ENCODE measurements at regions not wholly inside any gene's neighbourhood (a gene's known extent, or its start where the extent isn't known, plus 50 kb on each side); places are given as distances from the start of the nearest gene placed in this dataset.
"Not testable (repeated sequence)": the region's sequence is repeated elsewhere in the genome, so short reads cannot be mapped to it uniquely, and the experiment has no call there.

DNA sequence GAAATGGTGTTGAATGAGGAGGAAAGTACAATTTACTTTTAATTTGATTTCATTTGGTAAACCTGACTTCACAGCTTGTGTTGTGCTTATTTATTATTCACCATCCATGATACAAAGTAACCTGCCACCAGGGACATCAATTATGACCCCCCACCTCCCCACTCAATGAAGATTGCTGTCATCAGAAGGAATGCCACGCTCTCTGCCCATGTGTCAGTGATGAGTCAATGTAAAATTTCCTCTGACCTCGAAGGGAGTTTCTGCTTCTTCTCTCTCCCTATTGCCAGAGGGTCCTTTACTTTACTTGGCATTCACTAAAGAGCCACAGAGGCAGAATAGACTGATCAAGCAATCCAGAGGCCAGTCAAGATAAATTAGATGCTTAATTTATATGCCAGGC, 759.7 kb downstream of the CDH11 start:
- no peak for DNase-seq (ENCODE audit: low read depth, low spot score)

DNA sequence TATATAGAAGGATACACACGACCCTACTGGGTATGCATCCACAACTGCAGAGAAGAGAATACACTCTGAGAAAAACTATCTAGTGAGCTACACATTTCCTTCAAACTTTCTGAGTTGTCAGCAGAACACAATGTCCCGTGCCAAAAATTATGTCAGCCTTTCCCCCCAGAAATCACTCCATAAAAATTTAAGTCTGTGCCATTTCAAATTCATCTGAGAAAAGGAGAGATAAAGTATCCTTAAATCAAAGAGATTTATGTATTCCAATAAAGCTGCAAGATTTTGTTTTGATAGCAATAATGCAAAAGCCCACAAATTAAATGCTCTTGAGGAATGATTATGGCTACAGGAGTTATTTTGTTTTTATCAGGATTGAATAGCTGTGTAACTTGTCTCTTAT, 760.1 kb downstream of the CDH11 start:
- no peak for DNase-seq (ENCODE audit: low read depth, low spot score)

DNA sequence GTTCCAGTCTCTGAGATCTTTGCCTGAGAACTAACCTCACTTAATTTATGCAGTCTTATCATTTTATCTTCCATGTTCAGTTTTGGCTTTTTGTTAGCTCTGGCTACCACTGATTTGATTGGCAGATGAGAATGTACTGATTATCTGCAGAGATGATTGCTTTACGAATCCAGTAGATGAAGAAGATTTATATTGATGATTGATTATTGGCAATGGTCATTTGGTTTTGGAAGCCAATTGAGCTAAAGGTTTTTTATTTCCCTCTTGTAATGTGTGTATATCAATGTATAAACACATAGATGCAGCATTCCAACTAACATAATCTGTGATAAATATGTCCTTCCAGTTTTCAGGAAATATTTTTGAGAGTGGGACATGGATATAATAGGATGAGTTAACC, 763.6 kb downstream of the CDH11 start:
- no peak for DNase-seq (ENCODE audit: low read depth, low spot score)

DNA sequence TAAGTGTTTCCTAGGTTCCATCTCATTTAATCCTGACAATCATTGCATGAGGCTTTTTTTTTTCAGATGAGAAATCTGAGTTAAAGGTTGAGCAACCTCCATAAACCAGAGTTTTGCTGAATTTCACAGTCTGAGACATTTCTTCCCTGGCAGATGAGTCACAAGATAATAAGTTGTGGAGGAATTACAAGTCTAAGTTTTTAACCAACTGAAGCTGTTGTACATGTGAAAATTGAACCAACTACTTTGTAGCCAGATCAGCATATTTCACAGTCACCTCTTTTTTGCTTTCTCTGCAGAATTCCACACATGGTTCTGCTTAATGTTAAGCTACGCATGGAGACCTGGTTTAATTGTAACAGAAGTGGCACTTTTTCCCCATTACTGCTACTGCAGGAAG, 765.6 kb downstream of the CDH11 start:
- peak; percentile 31 for DNase-seq (ENCODE audit: low read depth, low spot score)

DNA sequence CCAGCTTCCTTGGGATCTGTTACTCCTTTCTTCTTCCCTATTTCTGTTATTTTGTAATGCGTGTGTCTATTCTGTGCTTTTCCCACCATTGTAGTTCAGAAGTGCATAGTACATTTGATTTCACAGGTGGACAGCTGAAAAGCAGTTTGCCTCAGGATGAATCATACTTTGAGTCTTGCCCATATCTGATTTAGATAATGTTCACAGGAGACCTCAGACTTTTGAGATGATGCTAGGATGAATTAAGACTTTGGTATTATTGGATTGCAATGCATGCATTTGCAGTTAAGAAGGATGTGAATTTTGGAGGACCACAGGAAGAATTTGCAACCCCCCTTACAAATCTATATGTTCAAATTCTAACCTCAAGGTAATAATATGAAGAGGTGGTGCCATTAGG, 769.6 kb downstream of the CDH11 start:
- no peak for DNase-seq (ENCODE audit: low read depth, low spot score)

DNA sequence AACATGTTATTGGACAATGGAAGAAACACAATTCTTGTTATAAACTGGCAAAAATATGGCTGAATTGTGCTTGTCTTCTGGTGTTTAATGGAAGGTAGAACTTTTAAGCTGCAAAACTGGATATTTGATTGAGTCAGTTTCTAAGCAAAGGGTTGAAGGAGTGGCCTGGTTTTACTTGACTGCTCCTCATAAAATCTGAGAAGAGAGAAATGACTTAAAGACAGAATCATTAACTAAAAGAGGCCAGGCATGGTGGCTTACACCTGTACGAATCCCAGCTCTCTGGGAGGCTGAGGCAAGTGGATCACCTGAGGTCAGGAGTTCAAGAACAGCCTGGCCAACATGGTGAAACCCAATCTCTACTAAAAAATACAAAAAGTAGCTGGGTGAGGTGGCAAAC, 770.7 kb downstream of the CDH11 start:
- no peak for DNase-seq (ENCODE audit: low read depth, low spot score)

DNA sequence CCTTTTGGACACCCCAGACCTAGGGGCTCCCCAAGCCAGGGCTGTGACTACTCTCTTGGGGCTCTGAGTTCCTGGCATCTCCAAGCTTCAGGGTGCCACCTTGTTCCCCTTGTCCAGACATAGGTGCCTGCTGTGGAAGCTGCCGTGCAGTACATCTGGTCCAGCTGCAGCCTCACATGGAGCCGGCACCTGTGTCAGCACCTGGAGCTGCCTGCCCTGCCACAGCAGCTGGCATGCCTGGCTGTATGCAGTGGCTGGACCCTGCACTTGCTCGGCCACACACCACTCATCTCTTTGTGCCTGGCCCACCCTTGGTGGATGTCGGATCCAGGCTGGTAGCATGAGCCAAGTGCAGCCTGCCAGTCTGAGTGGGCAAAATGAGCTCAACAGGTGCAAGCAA, 775.8 kb downstream of the CDH11 start:
- no peak for DNase-seq (ENCODE audit: low read depth, low spot score)

DNA sequence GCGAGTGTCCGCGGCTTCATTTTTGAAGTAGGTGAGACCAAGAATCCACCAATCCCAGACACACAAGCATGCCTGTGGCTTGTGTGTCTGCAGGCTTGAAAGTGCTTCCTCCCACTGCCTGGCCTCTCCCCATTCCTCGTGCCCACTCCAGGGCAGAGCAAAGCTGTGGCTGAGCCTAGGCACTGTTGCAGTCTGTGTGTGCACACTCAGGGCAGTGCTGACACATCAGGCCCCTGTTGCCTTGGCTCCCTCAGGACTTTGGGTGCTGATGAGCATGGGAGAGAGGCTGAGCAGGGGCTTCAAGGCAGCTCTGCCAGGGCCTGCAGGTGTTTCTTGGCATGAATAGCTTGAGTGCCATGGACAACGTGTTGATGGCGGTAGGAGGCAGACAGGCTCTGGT, 776.7 kb downstream of the CDH11 start:
- DNase-seq (ENCODE audit: low read depth, low spot score), result no peak

DNA sequence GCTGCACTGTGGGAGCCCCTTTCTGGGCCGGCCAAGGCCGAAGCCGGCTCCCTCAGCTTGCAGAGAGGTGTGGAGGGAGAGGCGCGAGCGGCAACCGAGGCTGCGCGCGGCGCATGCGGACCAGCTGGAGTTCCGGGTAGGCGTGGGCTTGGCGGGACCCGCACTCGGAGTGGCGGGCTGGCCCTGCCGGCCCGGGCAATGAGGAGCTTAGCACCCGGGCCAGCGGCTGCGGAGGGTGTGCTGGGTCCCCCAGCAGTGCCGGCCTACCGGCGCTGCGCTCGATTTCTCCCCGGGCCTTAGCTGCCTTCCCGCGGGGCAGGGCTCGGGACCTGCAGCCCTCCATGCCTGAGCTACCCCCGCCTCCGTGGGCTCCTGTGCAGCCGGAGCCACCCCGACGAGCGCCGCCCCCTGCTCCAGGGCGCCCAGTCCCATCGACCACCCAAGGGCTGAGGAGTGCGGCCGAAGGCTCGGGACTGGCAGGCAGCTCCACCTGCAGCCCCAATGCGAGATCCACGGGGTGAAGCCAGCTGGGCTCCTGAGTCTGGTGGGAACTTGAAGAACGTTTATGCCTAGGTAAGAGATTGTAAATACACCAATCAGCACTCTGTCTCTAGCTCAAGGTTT, 777.9 kb downstream of the CDH11 start:
- DNase-seq (ENCODE audit: low read depth, low spot score), result not testable (repeated sequence)

DNA sequence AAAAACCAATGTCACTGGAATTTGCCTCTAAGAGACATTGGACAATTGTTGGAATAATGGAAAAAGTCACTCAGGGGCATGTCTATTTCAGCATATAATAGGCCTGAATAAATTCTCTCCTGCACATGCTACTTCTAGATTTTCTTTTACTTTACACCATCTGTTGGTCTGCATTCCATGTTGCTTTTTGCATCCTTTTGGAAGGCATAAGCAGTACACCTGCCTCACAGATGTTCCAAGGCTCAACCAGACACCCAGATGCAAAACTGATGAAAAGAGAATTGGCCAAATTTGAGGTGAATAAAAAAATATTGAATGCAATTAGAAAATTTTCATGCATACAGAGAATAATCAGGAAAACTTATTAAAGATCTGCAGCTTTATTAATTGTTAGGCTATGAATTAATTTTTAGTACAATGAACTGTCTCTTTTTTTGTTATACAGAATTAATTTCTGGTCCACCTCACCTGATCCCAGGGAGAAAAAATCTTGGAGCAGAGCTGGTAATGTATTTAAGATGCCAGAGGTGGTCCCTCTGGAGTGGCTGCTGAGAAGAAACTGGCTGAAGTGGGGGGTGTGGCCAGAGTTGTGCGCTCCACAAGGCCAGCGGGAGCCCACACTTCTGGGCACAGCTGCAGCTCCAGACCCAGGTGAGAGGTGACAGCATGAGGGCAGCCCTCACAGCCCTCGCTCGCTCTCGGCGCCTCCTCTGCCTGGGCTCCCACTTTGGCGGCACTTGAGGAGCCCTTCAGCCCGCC, 778.6 kb downstream of the CDH11 start:
- DNase-seq (ENCODE audit: low read depth, low spot score), result no peak

DNA sequence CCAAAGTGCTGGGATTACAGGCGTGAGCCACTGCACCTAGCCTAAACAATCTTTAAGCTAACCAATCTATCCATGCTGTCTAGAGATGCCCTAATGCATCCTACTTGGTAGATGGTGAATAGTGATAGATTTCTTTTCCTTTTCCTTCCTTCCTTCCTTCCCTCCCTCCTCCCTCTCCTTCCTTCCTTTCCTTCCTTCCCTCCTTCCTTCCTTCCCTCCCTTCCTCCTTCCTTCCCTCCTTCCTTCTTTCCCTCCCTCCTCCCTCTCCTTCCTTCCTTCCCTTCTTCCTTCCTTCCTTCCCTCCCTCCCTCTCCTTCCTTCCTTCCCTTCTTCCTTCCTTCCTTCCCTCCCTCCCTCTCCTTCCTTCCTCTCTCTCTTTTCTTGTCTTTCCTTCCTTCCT, 780.5 kb downstream of the CDH11 start:
- not testable (repeated sequence) for DNase-seq (ENCODE audit: low read depth, low spot score)

DNA sequence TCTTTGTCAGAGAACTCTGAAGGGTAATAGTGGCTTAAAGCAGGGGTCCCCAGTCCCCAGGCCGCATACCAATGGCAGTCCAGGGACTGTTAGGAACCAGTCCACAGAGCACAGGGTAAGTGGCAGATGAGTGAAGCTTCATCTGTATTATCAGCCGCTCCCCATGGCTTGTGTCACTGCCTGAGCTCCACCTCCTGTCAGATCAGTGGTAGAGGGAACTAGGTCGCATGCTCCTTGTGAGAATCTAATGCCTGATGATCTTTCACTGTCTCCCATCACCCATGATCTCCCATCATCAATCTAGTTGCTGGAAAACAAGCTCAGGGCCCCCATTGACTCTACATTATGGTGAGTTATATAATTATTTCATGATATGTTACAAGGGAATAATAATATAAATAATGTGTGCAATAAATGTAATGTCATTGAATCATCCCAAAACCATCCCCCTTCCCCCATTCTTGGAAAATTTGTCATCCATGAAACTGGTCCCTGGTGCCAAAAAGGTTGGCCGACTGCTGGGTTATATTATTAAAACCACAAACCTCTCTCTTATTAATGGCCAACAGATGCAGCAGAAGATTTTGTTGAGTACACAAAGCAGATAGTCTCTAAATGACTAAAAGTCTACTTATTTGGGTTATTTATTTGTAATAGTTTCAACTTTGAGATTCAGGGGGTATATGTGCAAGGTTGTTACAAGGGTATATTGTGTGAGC, 782.7 kb downstream of the CDH11 start:
- DNase-seq (ENCODE audit: low read depth, low spot score), result no peak

DNA sequence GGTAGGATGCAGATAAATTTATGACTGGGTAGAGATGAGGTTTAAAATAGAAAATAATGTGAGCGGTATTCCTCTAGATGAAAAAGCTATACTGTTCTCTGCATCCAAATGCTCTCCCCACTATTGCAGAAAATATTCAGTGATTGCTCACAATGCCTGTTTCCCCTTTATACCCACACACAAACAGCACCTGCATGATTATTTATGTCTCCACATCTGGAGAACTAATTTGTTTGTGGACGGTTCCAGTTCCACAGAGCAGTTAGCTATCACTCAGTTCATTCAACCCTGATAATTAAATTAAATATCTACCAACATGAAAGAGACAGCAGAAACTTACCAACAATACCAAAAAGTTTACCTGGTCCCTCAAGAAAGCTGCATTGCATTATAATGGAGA, 800.0 kb downstream of the CDH11 start:
- no peak for DNase-seq (ENCODE audit: low read depth, low spot score)

DNA sequence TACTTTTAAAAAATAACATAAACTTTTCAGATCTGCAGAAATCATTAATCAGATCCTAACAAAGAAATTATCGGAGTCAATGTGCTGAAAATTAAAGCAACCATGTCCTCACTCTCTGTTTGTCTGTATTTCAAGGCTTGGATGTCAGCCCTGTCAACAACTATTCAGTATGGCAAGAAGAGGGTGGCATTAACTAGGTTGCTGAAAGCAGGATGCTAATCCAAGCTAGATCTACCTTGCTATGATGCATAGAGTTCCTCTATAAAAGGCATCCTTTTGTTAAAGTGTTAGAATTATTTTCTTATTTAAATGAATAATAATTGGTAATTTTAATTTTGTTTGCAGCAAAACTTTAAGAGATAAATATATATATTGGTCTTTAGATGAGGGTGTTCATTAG, 800.8 kb downstream of the CDH11 start:
- no peak for DNase-seq (ENCODE audit: low read depth, low spot score)

DNA sequence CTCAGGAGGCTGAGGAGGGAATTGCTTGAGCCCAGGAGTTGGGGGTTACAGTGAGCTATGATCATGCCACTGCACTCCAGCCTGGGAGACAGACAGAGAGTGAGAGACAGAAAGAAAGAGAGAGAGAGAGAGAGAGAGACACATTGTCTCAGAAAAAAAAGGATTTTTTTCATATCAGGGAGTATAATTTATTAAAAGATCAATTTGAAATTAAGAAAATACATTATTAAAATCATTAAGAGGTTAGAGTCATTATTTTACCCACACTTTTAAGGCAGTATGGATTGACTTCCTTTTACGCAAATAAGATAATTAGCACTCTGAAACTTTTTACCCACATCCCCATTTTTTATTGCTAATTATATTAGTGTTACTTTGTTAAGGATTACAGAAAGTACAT, 804.3 kb downstream of the CDH11 start:
- DNase-seq (ENCODE audit: low read depth, low spot score), result no peak

DNA sequence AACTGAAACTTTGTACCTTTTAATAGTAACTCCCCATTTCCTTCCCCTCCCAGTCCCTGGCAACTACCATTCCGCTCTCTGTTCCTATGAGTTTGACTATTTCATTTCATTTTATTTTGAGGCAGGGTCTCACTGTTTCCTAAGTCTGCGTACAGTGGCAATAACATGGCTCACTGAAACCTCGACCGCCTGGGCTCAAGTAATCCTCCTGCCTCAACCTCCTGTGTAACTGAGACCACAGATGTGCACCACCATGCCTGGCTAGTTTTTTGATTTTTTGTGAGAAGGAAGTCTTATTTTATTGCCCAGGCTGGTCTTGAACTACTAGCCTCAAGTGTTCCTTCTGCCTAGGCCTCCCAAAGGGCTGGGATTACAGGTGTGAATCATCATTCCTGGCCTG, 808.1 kb downstream of the CDH11 start:
- DNase-seq (ENCODE audit: low read depth, low spot score), result no peak

DNA sequence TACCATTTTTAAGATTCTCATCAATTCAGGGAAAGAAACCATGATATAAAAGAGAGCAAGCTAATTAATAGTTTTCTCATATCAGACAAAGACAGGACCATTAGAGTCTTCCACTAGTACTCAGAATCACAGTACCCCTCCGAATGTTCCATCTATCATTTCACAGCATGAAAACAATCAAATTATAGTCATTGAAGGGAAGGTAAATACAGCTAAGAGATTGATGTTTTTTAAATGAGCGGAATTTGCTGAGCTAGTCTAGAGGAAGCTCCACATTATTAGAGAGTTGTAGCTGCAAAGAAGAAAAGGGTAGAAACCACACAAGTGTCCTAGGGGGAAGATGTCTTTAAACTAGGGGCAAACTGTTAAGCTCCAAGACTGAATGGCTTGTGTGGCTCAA, 808.9 kb downstream of the CDH11 start:
- no peak for DNase-seq (ENCODE audit: low read depth, low spot score)

DNA sequence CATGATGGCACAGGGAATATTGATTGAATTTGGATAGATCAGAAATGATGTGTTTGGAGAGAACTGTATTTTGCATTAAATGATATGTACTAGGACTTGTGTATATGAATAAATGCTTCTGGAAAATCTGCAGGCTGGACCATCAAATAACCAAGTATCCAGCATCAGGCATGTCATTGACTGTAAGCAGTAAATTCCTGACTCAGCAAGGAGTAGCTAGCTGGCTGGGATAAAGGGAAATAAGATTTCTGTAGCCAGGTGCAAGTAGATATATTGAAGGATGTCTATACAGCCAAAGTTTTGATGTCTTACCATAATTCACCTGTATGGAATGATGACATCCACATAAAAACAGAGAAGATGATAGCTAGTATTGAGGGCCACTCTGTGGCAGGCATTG, 809.6 kb downstream of the CDH11 start:
- DNase-seq (ENCODE audit: low read depth, low spot score), result no peak

DNA sequence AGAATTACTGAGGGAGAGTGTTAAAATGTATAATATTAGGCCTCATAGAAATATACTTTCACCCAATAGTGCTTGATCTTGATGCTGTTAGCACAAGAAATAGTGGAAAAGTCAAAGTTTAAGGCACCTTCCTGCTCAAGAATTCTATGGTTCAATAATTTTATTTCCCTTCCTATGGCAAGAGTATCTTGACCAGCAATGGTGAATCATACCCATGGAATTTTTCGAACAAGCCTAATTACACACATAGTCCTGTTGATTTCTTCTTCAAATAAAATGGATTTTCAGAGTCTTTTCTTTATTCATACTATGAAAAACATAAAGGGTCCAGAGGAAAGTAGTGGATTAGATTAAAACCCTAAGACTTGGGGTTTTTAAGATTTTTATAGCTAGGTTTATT, 810.6 kb downstream of the CDH11 start:
- no peak for DNase-seq (ENCODE audit: low read depth, low spot score)

DNA sequence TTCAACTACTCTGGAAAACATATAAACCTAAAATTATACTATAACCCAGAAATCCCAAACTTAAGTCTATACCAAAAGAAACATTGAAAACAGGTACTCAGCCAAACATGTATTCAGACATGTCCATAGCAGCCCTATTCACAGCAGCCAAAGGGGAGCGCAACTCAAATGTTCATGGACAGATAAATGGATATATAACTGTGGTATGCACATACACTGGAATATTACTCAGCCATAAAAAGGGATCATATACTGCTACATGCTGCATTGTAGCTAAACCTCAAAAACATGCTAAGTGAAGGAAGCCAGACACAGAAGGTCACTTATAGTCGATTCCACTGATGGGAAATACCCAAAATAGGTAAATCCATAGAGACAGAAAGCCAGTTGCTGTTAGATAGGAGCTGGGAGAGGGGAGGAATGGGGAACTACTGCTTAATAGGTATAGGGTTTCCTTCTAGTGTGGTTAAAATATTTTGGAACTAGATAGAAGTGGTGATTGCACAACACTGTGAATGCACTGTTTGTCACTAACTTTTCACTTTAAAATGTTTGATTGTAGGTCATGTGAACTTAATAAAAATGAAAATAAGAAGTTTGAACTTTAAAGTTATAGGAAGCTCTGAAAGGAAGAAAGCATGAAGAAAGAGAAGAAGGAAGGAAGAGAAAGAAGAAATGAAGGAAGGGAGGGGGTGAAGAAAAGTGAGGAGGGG, 812.3 kb downstream of the CDH11 start:
- DNase-seq (ENCODE audit: low read depth, low spot score), result no peak

DNA sequence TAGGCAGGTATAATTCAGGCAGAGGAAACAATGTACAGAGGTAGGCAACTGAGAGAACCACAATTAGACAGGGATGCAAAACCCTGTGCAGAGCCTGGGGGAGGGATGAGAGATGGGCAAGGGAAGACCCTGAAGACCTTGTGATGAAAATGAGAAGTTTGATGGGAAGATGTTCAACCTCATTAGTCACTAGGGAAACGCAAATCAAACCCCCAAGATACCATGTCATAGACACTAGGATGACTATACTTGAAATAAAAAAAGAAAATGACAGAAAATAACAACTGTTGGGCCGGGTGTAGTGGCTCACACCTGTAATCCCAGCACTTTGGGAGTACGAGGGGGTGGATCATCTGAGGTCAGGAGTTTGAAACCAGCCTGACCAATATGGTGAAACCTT, 813.1 kb downstream of the CDH11 start:
- no peak for DNase-seq (ENCODE audit: low read depth, low spot score)

DNA sequence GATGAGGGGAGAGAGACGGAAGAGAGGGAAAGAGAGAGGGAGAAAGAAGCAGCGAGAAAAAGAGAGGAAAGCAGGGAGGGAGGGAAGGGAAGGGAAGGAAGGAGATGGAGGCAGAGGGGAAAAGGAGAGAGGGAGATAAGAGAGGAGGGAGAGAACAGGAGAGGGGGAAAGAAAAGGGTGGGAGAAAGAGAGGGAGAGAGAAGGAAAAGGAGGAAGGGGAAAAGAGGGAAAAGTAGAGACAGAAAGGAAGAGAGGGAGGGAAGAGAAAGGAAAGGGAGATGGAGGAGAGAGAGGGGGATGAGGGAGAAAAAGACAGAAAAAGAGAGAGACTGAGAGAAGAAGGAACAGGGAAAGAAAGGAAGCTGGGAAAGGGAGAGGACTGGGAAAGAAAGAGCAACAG, 814.4 kb downstream of the CDH11 start:
- no peak for DNase-seq (ENCODE audit: low read depth, low spot score)

All from brain pericyte (primary cell).